ENCODE measurements at regions not wholly inside any gene's neighbourhood (a gene's known extent, or its start where the extent isn't known, plus 50 kb on each side); places are given as distances from the start of the nearest gene placed in this dataset.
"Not testable (repeated sequence)": the region's sequence is repeated elsewhere in the genome, so short reads cannot be mapped to it uniquely, and the experiment has no call there.

DNA sequence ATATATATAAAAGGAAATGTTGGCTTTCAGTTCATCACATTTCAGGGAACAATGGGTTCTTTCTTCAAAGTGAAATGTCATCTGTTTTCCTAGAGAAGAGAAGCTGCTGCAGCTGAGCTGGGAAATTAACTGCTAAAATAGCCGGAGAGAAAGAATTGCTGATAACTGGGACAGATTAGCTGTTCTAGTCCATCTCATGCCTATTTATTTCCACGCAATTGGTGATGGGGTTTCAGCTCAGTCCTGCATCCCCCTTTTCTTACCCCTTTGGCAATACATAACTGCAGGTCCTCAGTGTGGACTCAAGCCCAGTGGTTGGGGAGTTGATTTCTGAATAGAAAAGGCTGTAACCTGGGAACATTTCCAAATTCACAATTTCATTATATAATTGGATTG is 436.9 kb upstream of the TMEM132C start:
- no peak for DNase-seq

DNA sequence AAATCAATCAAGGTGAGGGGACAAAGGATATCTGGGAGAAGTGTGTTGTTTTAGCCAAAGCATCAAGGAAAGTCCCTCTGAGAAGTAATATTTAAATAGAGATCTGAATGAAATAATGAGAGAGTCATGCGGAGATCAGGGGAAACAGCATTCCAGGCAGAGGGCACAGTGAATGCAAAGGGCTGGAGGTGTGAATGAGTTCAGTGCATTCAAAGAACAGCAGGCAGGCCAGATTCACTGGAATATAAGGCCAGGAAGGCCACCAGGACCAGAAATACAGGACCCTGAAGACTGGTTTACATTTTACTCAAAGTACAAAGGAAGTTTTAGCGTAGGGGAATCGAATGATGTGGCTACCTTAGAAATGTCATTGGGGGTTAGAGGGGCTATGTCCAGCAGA is 436.2 kb upstream of the TMEM132C start:
- DNase-seq: no peak

- DNase-seq: no peak
Observed at GRCh38 chr12:127832172-127832571, 434.8 kb upstream of the TMEM132C start.

- DNase-seq: not testable (repeated sequence)
Observed at GRCh38 chr12:127836802-127837201, 430.2 kb upstream of the TMEM132C start.

GRCh38 chr12:127857661-127858060 is 409.3 kb upstream of the TMEM132C start:
- no peak for DNase-seq

- DNase-seq: no peak
Observed at GRCh38 chr12:127860536-127860935, 406.4 kb upstream of the TMEM132C start.

- DNase-seq: no peak
Observed at GRCh38 chr12:127861406-127861805, 405.6 kb upstream of the TMEM132C start.

GRCh38 chr12:127873306-127873705 is 393.7 kb upstream of the TMEM132C start:
- no peak for DNase-seq

DNA sequence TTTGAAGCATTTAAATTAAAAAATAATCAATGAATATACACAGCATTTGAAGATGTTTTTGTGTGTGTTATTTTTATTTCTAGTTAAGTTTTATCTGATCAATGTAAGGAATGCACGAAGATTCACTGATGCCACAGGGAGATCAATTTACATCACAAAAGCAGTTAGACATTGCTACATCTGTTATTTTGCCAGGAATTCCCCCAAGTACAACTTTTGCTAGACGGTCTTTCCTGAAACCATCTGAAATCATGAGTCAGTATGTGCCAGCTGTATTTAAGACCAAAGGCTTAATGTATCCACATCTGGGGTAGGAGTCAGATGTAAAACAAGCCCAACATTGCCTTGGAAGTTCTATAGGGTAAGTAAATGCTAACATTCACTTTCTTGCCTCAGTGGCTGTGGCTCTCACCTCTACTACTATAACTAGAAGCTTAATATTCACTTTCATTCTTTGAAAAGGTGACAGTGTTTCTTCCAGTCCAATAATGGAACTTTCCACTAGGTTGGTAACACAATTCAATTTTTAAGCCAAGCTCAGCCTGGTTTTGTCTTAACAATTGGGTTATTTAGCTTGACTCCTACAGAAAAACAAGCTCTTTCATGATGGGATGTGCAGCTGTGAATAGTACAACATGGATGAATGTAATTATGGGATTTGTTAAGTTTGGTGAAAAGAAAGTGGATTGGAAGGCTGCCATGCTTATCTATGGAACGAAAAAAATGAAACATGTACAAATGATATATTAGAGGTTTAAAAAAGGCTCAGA is 385.4 kb upstream of the TMEM132C start:
- no peak for DNase-seq

GRCh38 chr12:127883013-127883412 is 384.0 kb upstream of the TMEM132C start:
- no peak for DNase-seq

GRCh38 chr12:127885954-127886750 is 380.8 kb upstream of the TMEM132C start:
- DNase-seq: no peak

DNA sequence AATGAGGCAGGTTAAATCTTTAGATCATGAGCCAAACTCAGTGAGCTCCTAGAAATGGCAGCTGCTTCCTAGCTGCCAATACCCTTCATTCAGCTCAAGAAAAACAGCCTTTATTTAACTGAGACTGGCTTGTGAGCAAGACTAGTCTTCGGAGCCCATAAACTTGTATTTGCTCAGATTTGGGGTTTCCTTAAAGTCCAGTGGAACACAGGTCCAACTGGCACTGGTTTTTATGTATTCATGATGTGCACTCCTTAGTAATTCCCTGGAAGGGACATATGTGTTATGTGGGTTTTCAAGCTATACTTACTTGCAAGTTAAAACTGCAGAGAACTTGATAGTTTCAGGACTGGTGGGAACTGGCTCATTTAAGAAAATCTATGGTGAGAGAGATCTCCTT is 380.1 kb upstream of the TMEM132C start:
- no peak for DNase-seq

DNA sequence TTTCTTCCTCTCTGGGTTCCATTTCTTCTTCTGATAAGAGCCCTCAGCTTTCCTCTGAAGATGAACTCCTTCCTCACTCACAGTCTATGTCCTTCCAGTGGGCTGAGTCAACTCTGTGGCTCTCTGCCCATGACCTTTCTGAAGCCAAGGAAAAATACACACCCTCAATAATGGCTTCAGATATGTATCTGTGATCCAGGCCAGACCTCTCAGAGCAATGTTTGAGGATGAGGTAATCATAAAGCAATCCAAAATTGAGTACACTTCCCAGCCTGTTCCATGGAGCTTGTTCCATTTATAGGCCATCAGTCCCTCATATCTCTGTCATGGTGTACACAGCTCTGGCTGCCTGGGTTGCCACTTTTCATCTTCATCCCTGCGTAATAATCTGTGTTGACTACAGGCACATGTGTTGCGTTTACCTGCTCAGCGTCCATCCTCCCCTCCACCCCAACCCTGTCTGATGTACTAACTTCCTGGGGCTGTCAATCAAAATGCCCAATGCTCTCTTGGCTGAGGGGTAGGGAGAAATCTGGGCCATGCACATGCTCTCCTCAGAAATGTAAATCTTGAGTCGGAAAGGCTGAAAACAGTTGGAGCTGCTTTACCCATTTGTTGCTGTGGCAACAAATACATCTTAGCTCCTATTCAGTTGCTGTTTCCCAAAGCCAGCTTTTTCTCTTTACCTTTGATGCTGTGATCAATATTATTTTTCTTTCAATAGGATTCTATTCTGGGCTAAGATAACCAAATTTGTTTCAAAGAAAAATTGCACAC is 377.8 kb upstream of the TMEM132C start:
- no peak for DNase-seq

DNA sequence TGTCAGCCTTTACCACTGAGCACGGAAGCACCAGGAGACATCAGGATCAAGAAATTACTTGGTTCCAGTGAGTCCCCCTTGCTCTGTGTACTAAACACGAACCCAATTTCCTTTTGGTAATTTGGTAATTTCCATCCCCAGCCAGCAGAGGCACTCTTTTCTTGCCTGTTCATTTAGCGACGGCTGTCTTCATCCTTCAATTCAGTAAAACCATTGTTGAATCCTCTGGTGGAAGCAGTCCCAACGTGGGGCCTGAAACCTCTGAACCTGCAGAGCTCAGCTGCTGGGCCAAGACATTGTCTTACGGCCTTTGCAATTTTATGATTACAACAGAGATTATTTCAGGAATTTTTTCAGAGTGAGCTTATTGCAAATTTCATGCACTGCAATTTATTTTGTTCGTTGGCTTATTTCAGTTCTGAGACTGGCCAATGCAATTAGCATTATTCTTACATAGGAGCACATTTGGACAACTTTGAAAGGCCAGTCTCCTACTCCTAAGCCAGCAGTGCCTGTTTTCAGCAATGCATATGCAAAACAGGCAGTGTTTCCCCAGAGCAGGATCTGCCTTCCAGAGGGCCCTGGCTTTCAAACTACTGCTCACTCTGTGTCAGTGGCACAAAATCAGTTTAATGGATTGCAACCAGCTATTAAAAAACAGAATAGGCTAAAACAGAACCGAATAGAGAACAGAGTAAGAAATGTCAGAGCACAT is 372.9 kb upstream of the TMEM132C start:
- DNase-seq: no peak

- no peak for DNase-seq
Observed at GRCh38 chr12:127896661-127897060, 370.3 kb upstream of the TMEM132C start.

- DNase-seq: no peak
Observed at GRCh38 chr12:127898616-127899015, 368.4 kb upstream of the TMEM132C start.

GRCh38 chr12:127899971-127900370 is 367.0 kb upstream of the TMEM132C start:
- no peak for DNase-seq

DNA sequence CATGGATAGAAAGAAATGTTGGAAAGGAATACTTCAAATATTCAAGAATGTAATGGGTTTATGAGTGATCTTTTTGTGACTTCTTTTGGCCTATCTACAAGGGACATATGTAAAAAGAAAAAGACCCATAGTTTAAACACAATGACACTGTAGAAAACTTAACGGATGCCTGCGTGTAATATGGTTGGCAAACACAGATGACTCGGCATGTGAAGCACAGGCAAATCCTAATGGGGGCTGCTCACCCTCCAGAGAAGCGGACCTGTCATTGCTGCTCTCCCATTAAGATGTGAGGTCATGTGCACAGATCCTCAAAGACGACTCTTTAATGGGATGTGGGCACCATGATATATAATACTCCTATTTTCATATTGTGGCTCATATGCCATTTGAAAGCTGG is 366.6 kb upstream of the TMEM132C start:
- DNase-seq: no peak

- no peak for DNase-seq
Observed at GRCh38 chr12:127903146-127903545, 363.8 kb upstream of the TMEM132C start.

DNA sequence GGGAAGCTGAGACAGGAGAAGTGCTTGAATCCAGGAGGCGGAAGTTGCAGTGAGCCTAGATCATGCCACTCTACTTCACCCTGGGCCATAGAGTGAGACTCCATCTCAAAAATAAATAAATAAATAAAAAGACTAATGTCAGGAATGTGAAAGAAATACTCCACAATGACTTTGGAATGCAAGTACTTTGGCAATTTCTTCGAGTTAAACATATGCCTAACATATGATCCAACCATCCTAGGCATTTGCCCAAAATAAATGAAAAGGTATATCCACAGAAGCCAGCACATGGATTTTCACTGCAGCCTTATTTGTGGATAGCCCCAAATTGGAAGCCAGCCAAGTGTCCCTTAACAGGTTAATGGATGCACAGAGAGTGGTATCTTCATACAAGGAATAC is 357.9 kb upstream of the TMEM132C start:
- DNase-seq: no peak

DNA sequence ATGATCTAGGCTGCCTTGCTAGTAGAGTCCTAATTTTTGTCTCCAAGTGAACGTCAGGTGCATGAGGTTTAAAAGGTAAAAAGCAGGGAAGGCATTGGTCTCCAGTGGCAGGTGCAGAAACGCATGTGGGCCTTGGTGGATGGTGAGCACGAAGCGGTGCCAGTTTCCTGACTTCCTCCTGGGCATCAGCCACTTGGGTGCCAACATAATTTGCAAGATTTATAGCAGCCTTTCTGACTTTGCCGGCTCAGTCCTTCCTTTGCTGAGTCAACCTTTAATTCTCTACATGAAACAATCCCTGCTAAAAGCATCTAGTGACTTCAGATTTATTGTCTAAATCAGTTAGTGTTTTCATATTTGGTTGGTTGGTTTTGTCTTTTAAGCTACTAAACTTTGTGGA is 355.7 kb upstream of the TMEM132C start:
- DNase-seq: no peak

DNA sequence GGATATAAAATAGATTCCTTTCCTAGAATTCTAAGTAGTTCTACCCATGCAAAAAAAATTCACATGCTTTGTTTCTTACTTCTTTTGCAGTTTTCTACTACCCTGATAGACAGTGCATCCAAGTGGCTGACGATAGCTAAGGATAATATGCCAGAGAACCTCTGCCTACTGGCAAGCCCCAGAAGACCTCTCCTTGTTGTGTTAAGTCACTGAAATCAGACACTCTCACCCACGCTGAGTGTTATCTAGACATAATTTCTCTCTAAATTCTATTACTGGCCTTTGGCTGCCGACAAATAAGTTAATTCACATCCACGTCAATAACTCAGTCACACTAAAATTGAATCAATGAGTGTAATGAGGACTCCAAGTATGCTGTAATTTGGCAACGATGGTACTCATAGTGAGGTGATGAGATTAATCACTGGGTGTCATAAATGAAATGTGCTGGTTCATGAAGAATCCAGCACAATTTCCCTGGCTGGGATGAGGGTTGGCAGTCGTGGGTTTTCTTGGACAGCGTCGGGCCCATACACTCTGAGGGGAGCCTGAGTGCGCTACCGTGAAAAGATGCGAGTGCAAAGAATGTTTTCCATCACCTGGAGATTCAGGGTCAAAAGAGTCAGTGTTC is 354.8 kb upstream of the TMEM132C start:
- no peak for DNase-seq

All from CD4-positive, alpha-beta T cell treated with Interleukin-4 for 1 hour (primary cell).